ENCODE measurements at regions not wholly inside any gene's neighbourhood (a gene's known extent, or its start where the extent isn't known, plus 50 kb on each side); places are given as distances from the start of the nearest gene placed in this dataset.

DNA sequence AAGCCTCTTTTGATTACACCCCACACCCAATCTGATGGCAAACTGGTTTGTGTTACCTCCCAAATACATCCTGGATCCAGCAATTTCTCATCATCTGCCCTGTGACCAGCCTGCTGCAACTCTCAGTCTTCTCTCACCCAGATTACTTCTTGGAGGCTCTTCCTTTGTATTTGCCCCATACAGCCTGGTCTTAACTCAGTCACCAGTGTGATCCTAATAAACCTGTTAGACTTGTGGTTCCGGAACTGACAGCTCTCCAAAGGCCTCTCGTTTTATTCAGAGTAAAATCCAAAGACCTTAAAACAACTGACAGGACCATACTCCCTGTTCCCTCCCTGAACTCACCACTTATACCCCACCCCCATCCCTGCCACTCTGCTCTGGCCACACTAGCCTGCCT is 228.2 kb upstream of the PAPPA start:
- H3K27ac ChIP-seq (ENCODE audit: low read depth in 1 of 3, low read length in 2 of 3): no peak overlapping the region
- FAIRE-seq: no peak

GRCh38 chr9:115930472-115930871 is 223.1 kb upstream of the PAPPA start:
- no peak overlapping the region for H3K27ac ChIP-seq (ENCODE audit: low read depth in 1 of 3, low read length in 2 of 3)
- H3K36me3 ChIP-seq (ENCODE audit: control insufficient read depth in 3 of 3, insufficient read depth in 2 of 3, low read depth in 1 of 3, low read length in 3 of 3): no peaks in the 10 kb centered on the region
- H3K4me1 ChIP-seq (ENCODE audit: control insufficient read depth in 3 of 3, insufficient read depth in 2 of 3, low read depth in 1 of 3, low read length in 2 of 3): no peaks in the 10 kb centered on the region
- no peaks in the 10 kb centered on the region for H3K9me3 ChIP-seq (ENCODE audit: control insufficient read depth in 2 of 2, insufficient read depth in 1 of 2, low read depth in 1 of 2, low read length in 1 of 2)
- DNase-seq (no peak), FAIRE-seq (no peak)
- no peak overlapping the region for H3K4me3 ChIP-seq (ENCODE audit: low read depth in 1 of 3, low read length in 3 of 3)
- no peaks in the 10 kb centered on the region for H3K27me3 ChIP-seq (ENCODE audit: control insufficient read depth in 3 of 3, insufficient read depth in 3 of 3, low read length in 3 of 3)

More for the DNA sequence above, 228.2 kb upstream of the PAPPA start:
- no peaks in the 10 kb centered on the region for H3K9me3 ChIP-seq (ENCODE audit: control insufficient read depth in 2 of 2, insufficient read depth in 1 of 2, low read depth in 1 of 2, low read length in 1 of 2)
- WGBS, 3 donors: 44 to 68% (median 49%) methylated on average over 2 of the region's 2 CpGs
- no peaks in the 10 kb centered on the region for H3K36me3 ChIP-seq (ENCODE audit: control insufficient read depth in 3 of 3, insufficient read depth in 2 of 3, low read depth in 1 of 3, low read length in 3 of 3)
- H3K4me1 ChIP-seq (ENCODE audit: control insufficient read depth in 3 of 3, insufficient read depth in 2 of 3, low read depth in 1 of 3, low read length in 2 of 3): no peaks in the 10 kb centered on the region
- DNase-seq: no peak
- no peak overlapping the region for H3K4me3 ChIP-seq (ENCODE audit: low read depth in 1 of 3, low read length in 3 of 3)
- no peaks in the 10 kb centered on the region for H3K27me3 ChIP-seq (ENCODE audit: control insufficient read depth in 3 of 3, insufficient read depth in 3 of 3, low read length in 3 of 3)

DNA sequence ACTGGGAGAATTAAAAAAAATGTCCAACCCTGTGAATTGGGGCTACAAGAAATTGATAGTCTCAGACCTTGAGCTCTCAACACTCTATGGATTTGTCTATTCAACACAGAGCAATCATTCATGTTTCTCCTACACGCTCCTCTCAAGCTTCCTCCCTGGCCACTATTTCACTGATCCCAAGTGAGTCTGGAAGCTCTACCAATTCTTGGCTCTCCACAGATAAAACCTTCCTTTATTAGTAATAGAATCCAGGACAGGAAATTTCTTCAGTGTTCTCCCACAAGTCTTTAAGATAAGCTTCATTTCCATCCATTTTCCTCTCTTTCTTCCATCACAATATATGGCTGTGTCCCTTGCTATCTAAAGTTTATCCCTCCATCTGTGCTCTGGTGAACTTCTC is 215.1 kb upstream of the PAPPA start:
- 76 to 96% (median 85%) methylated on average over 1 of the region's 1 CpG for WGBS, 3 donors
- Histone ChIP-seq H3K4me1 (ENCODE audit: control insufficient read depth in 3 of 3, insufficient read depth in 2 of 3, low read depth in 1 of 3, low read length in 2 of 3) (no peaks in the 10 kb centered on the region), H3K36me3 (ENCODE audit: control insufficient read depth in 3 of 3, insufficient read depth in 2 of 3, low read depth in 1 of 3, low read length in 3 of 3) (no peaks in the 10 kb centered on the region), H3K9me3 (ENCODE audit: control insufficient read depth in 2 of 2, insufficient read depth in 1 of 2, low read depth in 1 of 2, low read length in 1 of 2) (no peaks in the 10 kb centered on the region), H3K27ac (ENCODE audit: low read depth in 1 of 3, low read length in 2 of 3) (no peak overlapping the region), H3K4me3 (ENCODE audit: low read depth in 1 of 3, low read length in 3 of 3) (no peak overlapping the region), H3K27me3 (ENCODE audit: control insufficient read depth in 3 of 3, insufficient read depth in 3 of 3, low read length in 3 of 3) (peaks cover 0 to 2% (median 0%) of the 10 kb centered on the region in 3 donors)
- FAIRE-seq (no peak), DNase-seq (no peak)

- Histone ChIP-seq H3K9me3 (ENCODE audit: control insufficient read depth in 2 of 2, insufficient read depth in 1 of 2, low read depth in 1 of 2, low read length in 1 of 2) (no peaks in the 10 kb centered on the region), H3K4me1 (ENCODE audit: control insufficient read depth in 3 of 3, insufficient read depth in 2 of 3, low read depth in 1 of 3, low read length in 2 of 3) (no peaks in the 10 kb centered on the region), H3K4me3 (ENCODE audit: low read depth in 1 of 3, low read length in 3 of 3) (no peak overlapping the region), H3K27ac (ENCODE audit: low read depth in 1 of 3, low read length in 2 of 3) (no peak overlapping the region), H3K36me3 (ENCODE audit: control insufficient read depth in 3 of 3, insufficient read depth in 2 of 3, low read depth in 1 of 3, low read length in 3 of 3) (no peaks in the 10 kb centered on the region), H3K27me3 (ENCODE audit: control insufficient read depth in 3 of 3, insufficient read depth in 3 of 3, low read length in 3 of 3) (peaks cover 0 to 2% (median 0%) of the 10 kb centered on the region in 3 donors)
- DNase-seq (no peak), FAIRE-seq (no peak)
- WGBS, 3 donors: 58 to 72% (median 60%) methylated on average over 2 of the region's 2 CpGs
Observed at GRCh38 chr9:115939065-115939765, 214.4 kb upstream of the PAPPA start.

DNA sequence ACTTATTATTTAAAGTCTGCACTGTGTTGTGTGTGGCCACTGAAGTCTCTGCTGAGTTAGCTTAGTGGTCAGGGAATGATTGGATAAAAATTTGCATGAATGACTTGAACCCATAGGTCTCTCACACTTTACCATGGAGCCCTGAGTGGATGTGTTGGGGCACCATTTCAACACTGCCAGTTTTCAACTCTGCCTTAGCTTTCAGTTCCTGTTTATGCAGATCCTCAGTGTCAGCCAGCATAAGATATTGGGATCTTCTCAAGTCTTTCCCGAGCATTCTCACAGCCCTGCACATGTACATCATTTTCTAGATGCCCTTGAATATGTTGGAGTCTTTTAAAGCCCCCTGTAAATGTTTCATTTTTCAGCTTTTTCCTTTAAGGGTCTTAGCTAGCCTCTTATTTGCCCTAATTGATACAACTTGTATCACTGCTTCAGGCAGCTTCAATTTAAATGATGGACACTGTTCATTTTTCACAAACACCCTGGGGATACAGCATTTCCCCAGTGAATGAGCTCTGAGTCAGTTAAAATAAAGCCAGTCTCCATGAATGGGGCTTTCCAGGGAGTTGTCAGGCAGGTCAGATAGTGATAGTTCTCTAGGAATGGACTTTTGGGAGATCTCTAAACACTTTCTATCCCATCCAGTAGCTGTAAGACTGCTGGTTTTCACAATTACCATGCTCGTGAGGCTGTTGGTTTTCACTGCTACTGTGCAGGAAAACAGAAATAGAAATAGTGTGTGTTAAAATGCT is 211.9 kb upstream of the PAPPA start:
- Histone ChIP-seq H3K9me3 (ENCODE audit: control insufficient read depth in 2 of 2, insufficient read depth in 1 of 2, low read depth in 1 of 2, low read length in 1 of 2) (no peaks in the 10 kb centered on the region), H3K4me1 (ENCODE audit: control insufficient read depth in 3 of 3, insufficient read depth in 2 of 3, low read depth in 1 of 3, low read length in 2 of 3) (no peaks in the 10 kb centered on the region), H3K27ac (ENCODE audit: low read depth in 1 of 3, low read length in 2 of 3) (peak overlapping the region in 1 of 3 donors; percentile 16), H3K4me3 (ENCODE audit: low read depth in 1 of 3, low read length in 3 of 3) (no peak overlapping the region), H3K27me3 (ENCODE audit: control insufficient read depth in 3 of 3, insufficient read depth in 3 of 3, low read length in 3 of 3) (peaks cover 0 to 2% (median 0%) of the 10 kb centered on the region in 3 donors), H3K36me3 (ENCODE audit: control insufficient read depth in 3 of 3, insufficient read depth in 2 of 3, low read depth in 1 of 3, low read length in 3 of 3) (no peaks in the 10 kb centered on the region)
- FAIRE-seq (no peak), DNase-seq (no peak)
- 30 to 57% (median 53%) methylated on average over 2 of the region's 2 CpGs for WGBS, 3 donors

DNA sequence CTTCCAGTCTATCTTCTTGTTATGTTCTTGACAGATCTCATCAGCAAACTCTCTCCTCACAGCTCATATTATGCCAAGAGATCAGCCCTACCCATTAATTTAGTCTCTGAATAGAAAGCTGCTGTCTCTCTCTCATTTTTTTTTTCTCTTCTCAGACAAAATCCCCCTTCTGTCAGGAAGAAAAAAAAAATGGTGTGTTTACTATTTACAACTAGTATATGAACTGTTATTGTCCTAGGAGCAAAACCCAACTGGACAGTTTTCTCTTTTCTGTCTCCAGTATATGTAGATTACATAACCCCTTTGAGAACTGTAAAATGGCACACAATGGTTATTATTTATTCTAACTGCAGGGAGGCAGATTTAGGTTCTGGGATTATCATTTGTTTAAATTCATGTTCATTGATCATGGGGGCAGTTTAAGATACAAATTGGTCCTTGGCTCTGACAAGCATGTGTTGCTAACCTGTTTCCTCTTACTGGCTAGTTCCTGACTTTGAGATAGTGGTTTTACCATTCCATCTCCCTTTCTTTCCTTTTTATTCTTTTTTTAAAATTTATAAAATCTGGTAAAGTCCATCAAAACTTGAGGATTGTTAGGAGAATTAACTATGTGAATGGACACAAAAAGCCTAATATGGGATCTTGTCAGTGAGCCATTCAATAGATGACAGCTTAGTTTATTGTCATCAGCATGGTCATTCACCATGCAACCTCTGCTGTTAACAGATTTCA is 210.0 kb upstream of the PAPPA start:
- peak overlapping the region in 2 of 3 donors; percentile 33 to 72 for H3K27ac ChIP-seq (ENCODE audit: low read depth in 1 of 3, low read length in 2 of 3)

DNA sequence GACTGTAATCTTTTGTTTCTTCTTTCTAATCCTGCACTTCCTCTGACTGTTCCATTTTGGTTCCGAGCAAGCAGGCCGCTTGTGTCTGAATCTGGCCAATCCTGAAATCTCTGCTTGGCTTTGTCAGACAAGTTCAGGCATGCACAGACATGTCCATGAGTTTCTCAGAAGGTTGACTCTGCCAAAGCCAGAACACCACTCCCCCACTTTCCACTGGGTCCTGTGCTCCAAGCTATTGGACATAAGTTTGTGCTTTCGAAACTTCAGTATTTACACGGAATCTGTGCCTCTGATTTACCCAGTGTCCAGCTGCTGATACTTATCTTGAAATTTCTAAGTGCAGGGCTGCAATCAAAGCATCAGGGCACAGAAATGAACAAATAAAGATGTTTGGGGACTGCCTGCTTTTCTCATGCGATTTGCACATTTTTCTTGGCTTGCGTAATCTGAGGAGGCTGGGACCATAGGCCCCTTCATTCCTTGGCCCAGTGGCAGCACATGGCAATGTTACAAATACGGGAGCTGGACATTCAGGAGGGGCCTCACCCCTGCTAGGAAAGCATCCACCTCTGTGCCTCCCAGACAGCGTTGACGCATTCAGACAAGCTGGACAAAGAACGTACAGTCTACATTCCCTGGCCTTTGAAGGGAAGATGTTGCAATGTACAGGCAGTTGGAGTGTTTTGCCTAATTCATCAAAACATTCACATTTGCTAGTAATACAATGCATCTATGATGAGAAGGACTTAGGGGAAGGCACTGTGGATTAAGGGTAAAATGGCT is 209.2 kb upstream of the PAPPA start:
- peak; percentile 2 to 4 for DNase-seq
- H3K9me3 ChIP-seq (ENCODE audit: control insufficient read depth in 2 of 2, insufficient read depth in 1 of 2, low read depth in 1 of 2, low read length in 1 of 2): no peaks in the 10 kb centered on the region
- no peaks in the 10 kb centered on the region for H3K36me3 ChIP-seq (ENCODE audit: control insufficient read depth in 3 of 3, insufficient read depth in 2 of 3, low read depth in 1 of 3, low read length in 3 of 3)
- peaks cover 0 to 2% (median 0%) of the 10 kb centered on the region in 3 donors for H3K27me3 ChIP-seq (ENCODE audit: control insufficient read depth in 3 of 3, insufficient read depth in 3 of 3, low read length in 3 of 3)
- no peak overlapping the region for H3K4me3 ChIP-seq (ENCODE audit: low read depth in 1 of 3, low read length in 3 of 3)
- no peaks in the 10 kb centered on the region for H3K4me1 ChIP-seq (ENCODE audit: control insufficient read depth in 3 of 3, insufficient read depth in 2 of 3, low read depth in 1 of 3, low read length in 2 of 3)
- peak overlapping the region in 2 of 3 donors; percentile 33 to 76 for H3K27ac ChIP-seq (ENCODE audit: low read depth in 1 of 3, low read length in 2 of 3)
- WGBS, 3 donors: 61 to 76% (median 72%) methylated on average over 10 of the region's 10 CpGs
- no peak for FAIRE-seq

More for the DNA sequence above, 210.0 kb upstream of the PAPPA start:
- no peaks in the 10 kb centered on the region for H3K4me1 ChIP-seq (ENCODE audit: control insufficient read depth in 3 of 3, insufficient read depth in 2 of 3, low read depth in 1 of 3, low read length in 2 of 3)
- no peaks in the 10 kb centered on the region for H3K9me3 ChIP-seq (ENCODE audit: control insufficient read depth in 2 of 2, insufficient read depth in 1 of 2, low read depth in 1 of 2, low read length in 1 of 2)
- DNase-seq: no peak
- H3K27me3 ChIP-seq (ENCODE audit: control insufficient read depth in 3 of 3, insufficient read depth in 3 of 3, low read length in 3 of 3): peaks cover 0 to 2% (median 0%) of the 10 kb centered on the region in 3 donors
- no peaks in the 10 kb centered on the region for H3K36me3 ChIP-seq (ENCODE audit: control insufficient read depth in 3 of 3, insufficient read depth in 2 of 3, low read depth in 1 of 3, low read length in 3 of 3)
- H3K4me3 ChIP-seq (ENCODE audit: low read depth in 1 of 3, low read length in 3 of 3): no peak overlapping the region
- FAIRE-seq: no peak

GRCh38 chr9:115945009-115945431 is 208.6 kb upstream of the PAPPA start:
- no peak for DNase-seq
- Histone ChIP-seq H3K9me3 (ENCODE audit: control insufficient read depth in 2 of 2, insufficient read depth in 1 of 2, low read depth in 1 of 2, low read length in 1 of 2) (no peaks in the 10 kb centered on the region), H3K27ac (ENCODE audit: low read depth in 1 of 3, low read length in 2 of 3) (peak overlapping the region in 2 of 3 donors; percentile 8 to 76), H3K27me3 (ENCODE audit: control insufficient read depth in 3 of 3, insufficient read depth in 3 of 3, low read length in 3 of 3) (peaks cover 0 to 2% (median 0%) of the 10 kb centered on the region in 3 donors), H3K36me3 (ENCODE audit: control insufficient read depth in 3 of 3, insufficient read depth in 2 of 3, low read depth in 1 of 3, low read length in 3 of 3) (no peaks in the 10 kb centered on the region), H3K4me3 (ENCODE audit: low read depth in 1 of 3, low read length in 3 of 3) (no peak overlapping the region), H3K4me1 (ENCODE audit: control insufficient read depth in 3 of 3, insufficient read depth in 2 of 3, low read depth in 1 of 3, low read length in 2 of 3) (no peaks in the 10 kb centered on the region)
- FAIRE-seq: no peak
